SK-N-SH treated with all-trans-retinoic acid at 6 μM for 48 hours (cell line): ENCODE measurements at regions not wholly inside any gene's neighbourhood (a gene's known extent, or its start where the extent isn't known, plus 50 kb on each side); places are given as distances from the start of the nearest gene placed in this dataset.

Experiments
- BACH2 ChIP-seq: fragments of 250-450 bp; sonication (Bioruptor Pico); IDR thresholded peaks from 2 replicates; pipeline ENCODE4 v1.9.0; 2021; ENCODE audit warnings: mild to moderate bottlenecking, borderline replicate concordance
- TOX ChIP-seq: fragments of 250-450 bp; sonication (Bioruptor Pico); IDR thresholded peaks from 2 replicates; pipeline ENCODE4 v1.8.0; 2021; ENCODE audit warnings: mild to moderate bottlenecking, moderate library complexity, borderline replicate concordance
- ZFP30 ChIP-seq: fragments of 450-650 bp; formaldehyde crosslinking; IDR thresholded peaks from 2 replicates; pipeline ENCODE4 v1.5.0; 2022; ENCODE audit warnings: mild to moderate bottlenecking, moderate library complexity
- ZNF565 ChIP-seq: fragments of 450-650 bp; formaldehyde crosslinking; conservative IDR thresholded peaks from 2 replicates; pipeline ENCODE4 v1.5.0; 2020; ENCODE audit warnings: low read depth, mild to moderate bottlenecking, moderate library complexity
- ZNF70 ChIP-seq: fragments of 450-650 bp; formaldehyde crosslinking; IDR thresholded peaks from 2 replicates; pipeline ENCODE4 v1.5.0; 2020; ENCODE audit warnings: mild to moderate bottlenecking, moderate library complexity
- ZNF8 ChIP-seq: fragments of 450-650 bp; formaldehyde crosslinking; IDR thresholded peaks from 2 replicates; pipeline ENCODE4 v1.5.0; 2020; ENCODE audit warnings: mild to moderate bottlenecking, moderate library complexity
- TF ChIP-seq, protein P1 (sequence below): fragments of 250-450 bp; sonication (Bioruptor Pico); IDR thresholded peaks from 2 replicates; pipeline ENCODE4 v1.5.0; 2020; ENCODE audit warnings: mild to moderate bottlenecking, moderate library complexity

DNA sequence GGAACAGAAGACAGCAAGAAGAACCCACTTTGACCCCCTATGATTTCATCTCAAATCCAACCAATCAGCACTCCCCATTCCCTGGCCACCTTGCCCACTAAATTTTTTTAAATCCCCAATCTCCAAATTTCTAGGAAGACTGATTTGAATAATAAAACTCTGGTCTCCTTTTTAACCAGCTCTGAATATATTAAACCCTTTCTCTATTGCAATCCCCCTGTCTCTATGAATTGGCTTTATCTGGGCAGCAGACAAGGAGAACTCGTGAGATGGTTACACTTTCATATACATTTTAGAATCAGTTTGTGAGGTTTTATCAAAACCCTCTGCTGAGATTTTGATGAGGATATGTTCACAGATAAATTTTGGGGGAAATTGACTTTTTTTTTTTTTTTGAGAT lies 90.3 kb upstream of the TRIM24 start:
- no peak for TF ChIP-seq ZNF70
- TF ChIP-seq, protein P1, sequence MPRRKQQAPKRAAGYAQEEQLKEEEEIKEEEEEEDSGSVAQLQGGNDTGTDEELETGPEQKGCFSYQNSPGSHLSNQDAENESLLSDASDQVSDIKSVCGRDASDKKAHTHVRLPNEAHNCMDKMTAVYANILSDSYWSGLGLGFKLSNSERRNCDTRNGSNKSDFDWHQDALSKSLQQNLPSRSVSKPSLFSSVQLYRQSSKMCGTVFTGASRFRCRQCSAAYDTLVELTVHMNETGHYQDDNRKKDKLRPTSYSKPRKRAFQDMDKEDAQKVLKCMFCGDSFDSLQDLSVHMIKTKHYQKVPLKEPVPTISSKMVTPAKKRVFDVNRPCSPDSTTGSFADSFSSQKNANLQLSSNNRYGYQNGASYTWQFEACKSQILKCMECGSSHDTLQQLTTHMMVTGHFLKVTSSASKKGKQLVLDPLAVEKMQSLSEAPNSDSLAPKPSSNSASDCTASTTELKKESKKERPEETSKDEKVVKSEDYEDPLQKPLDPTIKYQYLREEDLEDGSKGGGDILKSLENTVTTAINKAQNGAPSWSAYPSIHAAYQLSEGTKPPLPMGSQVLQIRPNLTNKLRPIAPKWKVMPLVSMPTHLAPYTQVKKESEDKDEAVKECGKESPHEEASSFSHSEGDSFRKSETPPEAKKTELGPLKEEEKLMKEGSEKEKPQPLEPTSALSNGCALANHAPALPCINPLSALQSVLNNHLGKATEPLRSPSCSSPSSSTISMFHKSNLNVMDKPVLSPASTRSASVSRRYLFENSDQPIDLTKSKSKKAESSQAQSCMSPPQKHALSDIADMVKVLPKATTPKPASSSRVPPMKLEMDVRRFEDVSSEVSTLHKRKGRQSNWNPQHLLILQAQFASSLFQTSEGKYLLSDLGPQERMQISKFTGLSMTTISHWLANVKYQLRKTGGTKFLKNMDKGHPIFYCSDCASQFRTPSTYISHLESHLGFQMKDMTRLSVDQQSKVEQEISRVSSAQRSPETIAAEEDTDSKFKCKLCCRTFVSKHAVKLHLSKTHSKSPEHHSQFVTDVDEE (CRISPR knock-in tag) = no peak
- no peak for TF ChIP-seq ZFP30
- no peak for TF ChIP-seq ZNF8 (CRISPR knock-in tag)
- no peak for TF ChIP-seq TOX (CRISPR knock-in tag)
- TF ChIP-seq ZNF565 (CRISPR knock-in tag) = no peak
- TF ChIP-seq BACH2 (CRISPR knock-in tag) = no peak
